Stimulated activated CD8-positive, alpha-beta memory T cell treated with anti-CD3 and anti-CD28 coated beads, Interleukin-12 subunit alpha, Interleukin-12 subunit beta, amount 100 ng/mL, for 24 hours (primary cell): ENCODE measurements at regions not wholly inside any gene's neighbourhood (a gene's known extent, or its start where the extent isn't known, plus 50 kb on each side); places are given as distances from the start of the nearest gene placed in this dataset.
"Not testable (repeated sequence)": the region's sequence is repeated elsewhere in the genome, so short reads cannot be mapped to it uniquely, and the experiment has no call there.

Experiments used
- DNase-seq: peaks from one replicate; pipeline ENCODE4 v3.0.0-alpha.2; 2020; ENCODE audit errors: extremely low read depth

GRCh38 chr10:2197663-2198062 lies 460.3 kb upstream of the ADARB2 start:
- DNase-seq = no peak

DNA sequence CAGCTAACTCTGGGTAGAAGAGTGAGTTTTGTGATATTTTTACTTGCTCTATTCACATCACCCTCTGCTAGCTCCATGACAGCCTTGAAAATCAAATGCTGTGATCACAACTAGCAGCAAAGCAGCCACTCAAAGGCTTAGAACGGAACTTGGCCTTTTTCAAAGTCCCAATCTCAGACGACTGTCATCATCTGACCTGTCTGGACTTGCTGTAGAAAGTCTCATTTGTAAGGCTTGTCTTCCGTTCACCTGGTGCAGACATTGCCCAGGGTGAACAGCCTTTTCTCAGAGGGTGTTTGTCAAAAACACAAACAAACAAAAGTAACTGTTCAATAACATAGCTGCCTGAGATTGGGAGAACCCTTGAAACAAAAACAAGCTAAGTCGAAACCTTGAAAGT lies 458.9 kb upstream of the ADARB2 start:
- no peak for DNase-seq

- DNase-seq = not testable (repeated sequence)
Measured at GRCh38 chr10:2189356-2189755, 452.0 kb upstream of the ADARB2 start.

DNA sequence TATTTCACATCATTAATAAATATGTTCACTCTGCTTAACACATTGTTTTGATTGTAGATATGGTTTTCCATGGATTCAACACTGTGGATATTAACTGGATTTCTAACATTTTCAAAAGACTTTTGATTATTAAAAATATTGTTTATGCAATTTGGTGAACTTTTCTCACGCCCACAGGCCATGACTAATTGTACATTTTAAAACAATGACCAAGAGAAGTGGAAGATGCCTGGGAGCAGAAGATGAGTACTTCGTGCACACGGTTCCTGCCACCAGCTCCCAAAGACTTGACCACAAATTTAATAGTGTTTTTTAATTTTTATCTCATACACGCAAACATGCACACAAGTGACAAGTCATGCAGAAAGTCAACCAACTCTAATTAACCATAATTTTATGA lies 451.0 kb upstream of the ADARB2 start:
- DNase-seq = no peak

- DNase-seq = no peak
Measured at GRCh38 chr10:2173327-2173726, 436.0 kb upstream of the ADARB2 start.

DNA sequence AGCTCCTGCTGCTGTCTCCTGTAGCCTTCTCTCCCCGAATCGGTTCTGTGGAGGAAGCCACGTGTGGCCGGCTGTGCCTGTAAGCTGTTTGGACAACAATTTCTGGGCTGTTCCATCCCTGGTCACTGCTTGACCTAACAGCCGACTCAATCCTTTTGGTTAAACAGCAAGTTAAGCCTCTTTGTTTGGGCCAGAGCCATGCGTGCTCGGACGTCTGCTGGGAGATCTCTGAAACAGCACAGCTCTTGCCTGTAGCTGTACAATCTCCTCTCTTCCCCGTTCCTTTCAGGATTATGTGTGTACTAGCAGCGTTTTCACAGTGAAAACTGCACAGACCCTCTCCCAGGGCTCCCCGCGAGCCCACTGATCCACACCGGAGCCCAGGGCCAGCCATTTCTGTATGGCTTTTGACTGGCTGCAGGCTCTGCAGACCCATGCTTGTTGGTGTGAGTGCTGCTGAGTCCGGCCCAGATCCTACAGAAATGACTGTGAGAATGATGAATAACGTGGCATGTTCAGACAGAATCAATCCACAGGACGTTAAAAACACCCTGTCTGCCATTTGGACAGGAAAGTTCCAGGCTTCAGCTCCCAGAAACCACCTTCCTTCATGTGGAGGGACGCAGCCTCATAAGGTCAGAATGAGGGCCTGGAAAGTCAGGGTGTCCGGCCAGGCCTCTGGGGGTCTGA lies 428.6 kb upstream of the ADARB2 start:
- DNase-seq = no peak

DNA sequence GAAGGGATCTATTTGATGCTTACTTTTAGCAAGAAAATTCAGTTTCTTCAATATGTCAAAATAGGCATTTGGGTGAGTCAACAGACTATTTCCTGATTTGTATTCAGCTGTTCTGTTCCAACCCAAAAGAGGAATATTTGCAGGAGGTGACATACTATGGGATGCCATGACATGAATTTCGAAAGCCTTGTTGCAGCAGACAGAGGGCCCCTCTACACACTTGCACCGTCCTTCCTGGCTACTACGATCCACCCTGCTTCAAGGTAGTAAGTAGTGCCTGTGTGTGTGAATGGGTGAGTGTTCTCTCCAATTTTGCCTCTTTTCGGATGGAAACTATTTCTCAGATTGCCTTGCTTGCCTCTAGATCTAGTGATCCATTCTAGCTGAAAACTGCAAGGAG lies 413.0 kb upstream of the ADARB2 start:
- DNase-seq = no peak

- DNase-seq = no peak
Measured at GRCh38 chr10:2145926-2146478, 408.7 kb upstream of the ADARB2 start.

DNA sequence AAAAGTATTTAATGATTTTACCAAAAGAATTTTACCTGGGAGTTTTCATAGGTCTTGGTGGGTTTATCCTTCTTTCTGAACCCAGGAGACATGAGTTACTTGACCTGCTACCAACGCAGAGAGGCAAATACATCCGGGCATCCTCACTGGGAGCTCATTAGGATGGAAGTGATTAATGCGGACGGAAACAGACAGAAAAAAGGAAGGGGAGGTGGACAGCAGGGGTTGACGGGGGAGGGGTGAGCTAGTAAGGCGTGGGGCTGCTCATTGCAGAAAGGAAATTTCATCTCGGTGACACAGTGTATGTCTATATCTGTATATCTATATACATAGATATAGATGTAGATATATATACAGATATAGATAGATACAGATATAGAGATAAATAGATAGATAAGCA lies 408.2 kb upstream of the ADARB2 start:
- DNase-seq = no peak

- DNase-seq = no peak
Measured at GRCh38 chr10:2144584-2144983, 407.3 kb upstream of the ADARB2 start.

GRCh38 chr10:2143213-2143835 lies 406.0 kb upstream of the ADARB2 start:
- no peak for DNase-seq

GRCh38 chr10:2139746-2140145 lies 402.4 kb upstream of the ADARB2 start:
- DNase-seq = no peak

GRCh38 chr10:2137549-2138174 lies 400.3 kb upstream of the ADARB2 start:
- no peak for DNase-seq

- DNase-seq = no peak
Measured at GRCh38 chr10:2130705-2131305, 393.5 kb upstream of the ADARB2 start.

DNA sequence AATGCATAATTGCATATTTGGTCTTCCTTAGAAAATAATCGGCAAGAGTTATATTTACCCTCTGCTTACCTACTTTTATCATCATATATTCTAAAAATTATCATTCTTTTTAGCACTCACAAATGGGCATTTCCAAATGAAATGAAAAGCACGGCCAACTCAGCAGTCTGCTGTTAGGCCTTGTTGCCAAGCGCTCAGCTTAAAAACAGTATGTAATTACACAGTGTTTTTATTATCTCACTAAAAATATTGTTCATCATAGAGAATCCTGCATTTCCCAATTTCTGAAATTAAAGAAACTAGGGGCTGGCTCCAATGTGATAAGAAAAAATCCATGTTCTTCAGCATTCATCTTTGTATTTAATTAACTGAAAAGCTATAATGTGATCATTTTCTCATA lies 391.7 kb upstream of the ADARB2 start:
- DNase-seq = no peak

- no peak for DNase-seq
Measured at GRCh38 chr10:2124135-2124534, 386.8 kb upstream of the ADARB2 start.

- no peak for DNase-seq
Measured at GRCh38 chr10:2122431-2123124, 385.3 kb upstream of the ADARB2 start.

DNA sequence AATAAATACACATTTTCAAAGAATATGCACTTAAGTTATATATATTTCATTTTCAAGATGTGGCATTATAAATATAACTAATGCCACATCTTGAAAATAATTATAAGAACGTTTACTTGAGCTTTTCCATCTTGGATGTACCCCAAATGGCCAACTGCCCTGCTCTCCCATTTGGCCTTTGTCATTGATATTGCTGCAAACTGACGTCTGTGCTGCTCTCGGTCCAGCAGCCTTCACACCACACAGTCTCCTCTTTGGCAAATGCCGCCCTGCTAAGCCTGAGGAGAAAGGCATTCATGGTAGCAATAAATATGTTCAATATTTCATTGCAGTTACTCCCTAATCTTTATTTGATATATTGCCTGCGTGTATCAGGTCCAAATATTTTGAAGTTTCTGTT lies 384.6 kb upstream of the ADARB2 start:
- DNase-seq = no peak

GRCh38 chr10:2121315-2121714 lies 384.0 kb upstream of the ADARB2 start:
- no peak for DNase-seq

DNA sequence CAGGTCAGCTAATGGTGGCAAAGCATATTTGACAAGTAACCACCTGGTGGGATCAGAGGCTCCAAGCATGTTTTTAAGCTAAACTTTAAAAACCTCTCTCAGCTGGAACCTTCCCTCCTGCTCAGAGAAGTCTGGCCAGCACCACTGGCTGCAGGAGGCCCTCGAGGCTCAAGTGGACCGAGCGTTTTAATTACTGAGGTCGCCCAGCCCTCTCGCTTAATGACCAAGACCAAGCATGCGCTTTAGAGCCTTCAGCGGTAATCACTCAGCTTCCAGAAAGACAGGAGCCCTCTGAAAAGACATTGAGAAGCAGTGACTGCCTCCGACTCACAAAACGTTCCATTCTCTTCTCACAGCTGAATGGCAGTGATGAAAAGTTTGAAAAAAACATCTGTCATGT lies 383.4 kb upstream of the ADARB2 start:
- DNase-seq = no peak

- no peak for DNase-seq
Measured at GRCh38 chr10:2119316-2119715, 382.0 kb upstream of the ADARB2 start.

GRCh38 chr10:2118201-2118600 lies 380.9 kb upstream of the ADARB2 start:
- DNase-seq = no peak
